NCI-H345 (cell line): ENCODE measurements at regions not wholly inside any gene's neighbourhood (a gene's known extent, or its start where the extent isn't known, plus 50 kb on each side); places are given as distances from the start of the nearest gene placed in this dataset.
A peak's percentile ranks its signal among the peaks of the same experiment; 100 is the strongest.
"Not testable (repeated sequence)": the region's sequence is repeated elsewhere in the genome, so short reads cannot be mapped to it uniquely, and the experiment has no call there.

Experiments
- DNase-seq: peaks from one replicate; lab custom pipeline; 2025; lab: John Stamatoyannopoulos, UW

GRCh38 chr2:130289780-130290179 lies 52.9 kb upstream of the IMP4 start:
- DNase-seq, result no peak

- DNase-seq, result no peak
Measured at GRCh38 chr2:130288467-130289403, 54.0 kb upstream of the IMP4 start.

- DNase-seq, result no peak
Measured at GRCh38 chr2:130287656-130288026, 55.1 kb upstream of the IMP4 start.

GRCh38 chr2:130286983-130287655 lies 55.6 kb upstream of the IMP4 start:
- no peak for DNase-seq

- DNase-seq, result not testable (repeated sequence)
Measured at GRCh38 chr2:130283341-130283869, 59.3 kb upstream of the IMP4 start.

- not testable (repeated sequence) for DNase-seq
Measured at GRCh38 chr2:130279551-130279950, 63.1 kb upstream of the IMP4 start.

GRCh38 chr2:130268333-130268732 lies 70.1 kb upstream of the TUBA3E start:
- DNase-seq, result not testable (repeated sequence)

- DNase-seq, result not testable (repeated sequence)
Measured at GRCh38 chr2:130267572-130267971, 69.3 kb upstream of the TUBA3E start.

GRCh38 chr2:130266836-130267235 lies 68.6 kb upstream of the TUBA3E start:
- not testable (repeated sequence) for DNase-seq

- DNase-seq, result not testable (repeated sequence)
Measured at GRCh38 chr2:130265570-130266247, 67.5 kb upstream of the TUBA3E start.

- not testable (repeated sequence) for DNase-seq
Measured at GRCh38 chr2:130264901-130265320, 66.7 kb upstream of the TUBA3E start.

- DNase-seq, result no peak
Measured at GRCh38 chr2:130264501-130264900, 66.3 kb upstream of the TUBA3E start.

- no peak for DNase-seq
Measured at GRCh38 chr2:130264046-130264445, 65.8 kb upstream of the TUBA3E start.

- DNase-seq, result no peak
Measured at GRCh38 chr2:130263606-130264005, 65.4 kb upstream of the TUBA3E start.

- peak; percentile 0 for DNase-seq
Measured at GRCh38 chr2:130261970-130262760, 63.9 kb upstream of the TUBA3E start.

GRCh38 chr2:130261099-130261498 lies 62.9 kb upstream of the TUBA3E start:
- DNase-seq, result no peak

- no peak for DNase-seq
Measured at GRCh38 chr2:130259594-130259993, 61.4 kb upstream of the TUBA3E start.

GRCh38 chr2:130258356-130258755 lies 60.1 kb upstream of the TUBA3E start:
- no peak for DNase-seq

GRCh38 chr2:130252880-130253645 lies 54.8 kb upstream of the TUBA3E start:
- no peak for DNase-seq

GRCh38 chr2:130251873-130252620 lies 53.8 kb upstream of the TUBA3E start:
- DNase-seq, result no peak
